GM12864 (cell line): ENCODE measurements at regions not wholly inside any gene's neighbourhood (a gene's known extent, or its start where the extent isn't known, plus 50 kb on each side); places are given as distances from the start of the nearest gene placed in this dataset.
"Not testable (repeated sequence)": the region's sequence is repeated elsewhere in the genome, so short reads cannot be mapped to it uniquely, and the experiment has no call there.

Experiments used
- DNase-seq: peaks from one replicate; pipeline ENCODE4 v3.0.0-alpha.2; 2011; ENCODE audit warnings: low read depth
- H3K4me3 ChIP-seq: 2 replicates; pipeline ENCODE4 v1.5.1; 2011; ENCODE audit warnings: mild to moderate bottlenecking, low read depth, low read length, control low read depth

- DNase-seq, H3K4me3 ChIP-seq: not testable (repeated sequence)
Observed at GRCh38 chrY:18853323-18853722, 79.8 kb upstream of the HSFY2 start.

GRCh38 chrY:18836643-18837042 is 63.1 kb upstream of the HSFY2 start:
- not testable (repeated sequence) for DNase-seq, H3K4me3 ChIP-seq
